ENCODE measurements at regions not wholly inside any gene's neighbourhood (a gene's known extent, or its start where the extent isn't known, plus 50 kb on each side); places are given as distances from the start of the nearest gene placed in this dataset.
A peak's percentile ranks its signal among the peaks of the same experiment; 100 is the strongest.

GRCh38 chr13:22454586-22454985 lies 726.2 kb upstream of the SGCG start:
- no peak for DNase-seq (ENCODE audit: low read depth in 4 of 4, low spot score in 3 of 4)

GRCh38 chr13:22455036-22455435 lies 725.7 kb upstream of the SGCG start:
- no peak for DNase-seq (ENCODE audit: low read depth in 4 of 4, low spot score in 3 of 4)

GRCh38 chr13:22461854-22462490 lies 718.8 kb upstream of the SGCG start:
- DNase-seq (ENCODE audit: low read depth in 4 of 4, low spot score in 3 of 4): no peak

- no peak for DNase-seq (ENCODE audit: low read depth in 4 of 4, low spot score in 3 of 4)
These were observed 717.7 kb upstream of the SGCG start for GRCh38 chr13:22463089-22463488.

GRCh38 chr13:22468045-22468444 lies 712.7 kb upstream of the SGCG start:
- no peak for DNase-seq (ENCODE audit: low read depth in 4 of 4, low spot score in 3 of 4)

GRCh38 chr13:22468824-22469223 lies 712.0 kb upstream of the SGCG start:
- no peak for DNase-seq (ENCODE audit: low read depth in 4 of 4, low spot score in 3 of 4)

GRCh38 chr13:22469452-22469851 lies 711.3 kb upstream of the SGCG start:
- DNase-seq (ENCODE audit: low read depth in 4 of 4, low spot score in 3 of 4): no peak

- DNase-seq (ENCODE audit: low read depth in 4 of 4, low spot score in 3 of 4): no peak
These were observed 710.7 kb upstream of the SGCG start for GRCh38 chr13:22470075-22470474.

GRCh38 chr13:22482496-22483000 lies 698.2 kb upstream of the SGCG start:
- DNase-seq (ENCODE audit: low read depth in 4 of 4, low spot score in 3 of 4): no peak

- no peak for DNase-seq (ENCODE audit: low read depth in 4 of 4, low spot score in 3 of 4)
These were observed 697.5 kb upstream of the SGCG start for GRCh38 chr13:22483276-22483675.

- no peak for DNase-seq (ENCODE audit: low read depth in 4 of 4, low spot score in 3 of 4)
These were observed 694.3 kb upstream of the SGCG start for GRCh38 chr13:22486490-22486889.

- no peak for DNase-seq (ENCODE audit: low read depth in 4 of 4, low spot score in 3 of 4)
These were observed 692.8 kb upstream of the SGCG start for GRCh38 chr13:22487932-22488331.

GRCh38 chr13:22489771-22490170 lies 691.0 kb upstream of the SGCG start:
- DNase-seq (ENCODE audit: low read depth in 4 of 4, low spot score in 3 of 4): no peak

- DNase-seq (ENCODE audit: low read depth in 4 of 4, low spot score in 3 of 4): no peak
These were observed 685.0 kb upstream of the SGCG start for GRCh38 chr13:22495819-22496218.

GRCh38 chr13:22496803-22497508 lies 683.8 kb upstream of the SGCG start:
- no peak for DNase-seq (ENCODE audit: low read depth in 4 of 4, low spot score in 3 of 4)

GRCh38 chr13:22497991-22498780 lies 682.6 kb upstream of the SGCG start:
- peak in 2 of 4 donors; percentile 14 to 24 for DNase-seq (ENCODE audit: low read depth in 4 of 4, low spot score in 3 of 4)

- no peak for DNase-seq (ENCODE audit: low read depth in 4 of 4, low spot score in 3 of 4)
These were observed 680.9 kb upstream of the SGCG start for GRCh38 chr13:22499919-22500318.

GRCh38 chr13:22505489-22505888 lies 675.3 kb upstream of the SGCG start:
- no peak for DNase-seq (ENCODE audit: low read depth in 4 of 4, low spot score in 3 of 4)

- no peak for DNase-seq (ENCODE audit: low read depth in 4 of 4, low spot score in 3 of 4)
These were observed 674.6 kb upstream of the SGCG start for GRCh38 chr13:22506096-22506691.

- DNase-seq (ENCODE audit: low read depth in 4 of 4, low spot score in 3 of 4): no peak
These were observed 663.2 kb upstream of the SGCG start for GRCh38 chr13:22517544-22517943.

- DNase-seq (ENCODE audit: low read depth in 4 of 4, low spot score in 3 of 4): no peak
These were observed 643.9 kb upstream of the SGCG start for GRCh38 chr13:22536851-22537250.

Data from left renal pelvis (tissue), 4 donors.